ENCODE measurements at regions not wholly inside any gene's neighbourhood (a gene's known extent, or its start where the extent isn't known, plus 50 kb on each side); places are given as distances from the start of the nearest gene placed in this dataset.

GRCh38 chr5:128636361-128636760 is 98.3 kb upstream of the FBN2 start:
- no peak for ATAC-seq (ENCODE audit: low FRiP score)
- DNase-seq (ENCODE audit: low spot score): no peak
- TF ChIP-seq CTCF (IDR thresholded peaks at IDR 0.05): no peak

GRCh38 chr5:128637031-128637430 is 99.0 kb upstream of the FBN2 start:
- ATAC-seq (ENCODE audit: low FRiP score): no peak
- DNase-seq (ENCODE audit: low spot score): no peak
- no peak for TF ChIP-seq CTCF (IDR thresholded peaks at IDR 0.05)

GRCh38 chr5:128641861-128642260 is 103.8 kb upstream of the FBN2 start:
- TF ChIP-seq CTCF (IDR thresholded peaks at IDR 0.05): no peak
- ATAC-seq (ENCODE audit: low FRiP score) (no peak), DNase-seq (ENCODE audit: low spot score) (no peak)

- TF ChIP-seq CTCF (IDR thresholded peaks at IDR 0.05): no peak
- DNase-seq (ENCODE audit: low spot score): no peak
- ATAC-seq (ENCODE audit: low FRiP score): no peak
Measured at GRCh38 chr5:128644863-128645262, 106.8 kb upstream of the FBN2 start.

- no peak for ATAC-seq (ENCODE audit: low FRiP score)
Measured at GRCh38 chr5:128645581-128645980, 107.5 kb upstream of the FBN2 start.

GRCh38 chr5:128646176-128646575 is 108.1 kb upstream of the FBN2 start:
- TF ChIP-seq CTCF (IDR thresholded peaks at IDR 0.05): no peak

More at GRCh38 chr5:128645581-128645980, 107.5 kb upstream of the FBN2 start:
- DNase-seq (ENCODE audit: low spot score): no peak
- TF ChIP-seq CTCF (IDR thresholded peaks at IDR 0.05): no peak

GRCh38 chr5:128649192-128649591 is 111.1 kb upstream of the FBN2 start:
- no peak for TF ChIP-seq CTCF (IDR thresholded peaks at IDR 0.05)
- DNase-seq (ENCODE audit: low spot score) (no peak), ATAC-seq (ENCODE audit: low FRiP score) (no peak)

More at GRCh38 chr5:128646176-128646575, 108.1 kb upstream of the FBN2 start:
- DNase-seq (ENCODE audit: low spot score) (no peak), ATAC-seq (ENCODE audit: low FRiP score) (no peak)

Measured in omental fat pad (tissue), 3 donors.